Keratinocyte (primary cell): ENCODE measurements at regions not wholly inside any gene's neighbourhood (a gene's known extent, or its start where the extent isn't known, plus 50 kb on each side); places are given as distances from the start of the nearest gene placed in this dataset.

ENCODE experiments used
- CTCF ChIP-seq, 3 experiments: IDR thresholded peaks in 1 of 3; conservative IDR thresholded peaks in 1 of 3; optimal IDR thresholded peaks in 1 of 3; 2 replicates in 2 of 3; 3 replicates in 1 of 3; pipeline versions ENCODE3 to v1.5.1; 2011; ENCODE audit warnings: low read length in 3 of 3, mild to moderate bottlenecking in 3 of 3, moderate library complexity in 2 of 3, control low read depth in 1 of 3, inconsistent platforms in 1 of 3; ENCODE audit not compliant: insufficient read depth in 2 of 3; ENCODE audit errors: extremely low read depth in 1 of 3
- EZH2 ChIP-seq: IDR thresholded peaks from one replicate; pipeline ENCODE4 v1.6.1; 2012; ENCODE audit warnings: inconsistent platforms, mild to moderate bottlenecking, low read length, moderate library complexity

- TF ChIP-seq CTCF (optimal IDR thresholded peaks at IDR 0.05 in 1 of 3, IDR thresholded peaks at IDR 0.05 in 1 of 3, conservative IDR thresholded peaks at IDR 0.05 in 1 of 3; ENCODE audit: extremely low read depth in 1 of 3, insufficient read depth in 2 of 3, low read length in 3 of 3) (no peak), EZH2 (no peak)
Measured at GRCh38 chr11:69997352-69997751, 80.8 kb upstream of the ANO1 start.
